ENCODE measurements at regions not wholly inside any gene's neighbourhood (a gene's known extent, or its start where the extent isn't known, plus 50 kb on each side); places are given as distances from the start of the nearest gene placed in this dataset.
"Not testable (repeated sequence)": the region's sequence is repeated elsewhere in the genome, so short reads cannot be mapped to it uniquely, and the experiment has no call there.

GRCh38 chr9:88596376-88596775 is 61.4 kb downstream of the NXNL2 start:
- Histone ChIP-seq H4K20me1 (no peaks in the 10 kb centered on the region), H3K27ac (peak overlapping the region in 3 of 11 experiments; percentile 9 to 21 (median 20); a peak in 2 of 22 replicates), H3K9me3 (replicated peaks in 1 of 11) (peaks cover 0 to 10% (median 0%) of the 10 kb centered on the region in 11 experiments; a peak in 5 of 22 replicates), H3K4me3 (no peak overlapping the region), H3K4me2 (peak overlapping the region; percentile 9 to 85 (median 64); a peak in 21 of 22 replicates), H3K9ac (no peak overlapping the region), H3K27me3 (no peaks in the 10 kb centered on the region), H3K4me1 (peaks cover 7 to 22% (median 16%) of the 10 kb centered on the region in 10 experiments; a peak in 18 of 20 replicates), H3K36me3 (no peaks in the 10 kb centered on the region)
- TF ChIP-seq Cebpa-rat (IDR thresholded peaks at IDR 0.05): no peak

GRCh38 chr9:88604836-88605511 is 70.0 kb downstream of the NXNL2 start:
- no peaks in the 10 kb centered on the region for H3K9me3 ChIP-seq (replicated peaks in 1 of 11)
- H4K20me1 ChIP-seq: no peaks in the 10 kb centered on the region
- H3K27me3 ChIP-seq: no peaks in the 10 kb centered on the region
- no peak for TF ChIP-seq Cebpa-rat (IDR thresholded peaks at IDR 0.05)
- no peak overlapping the region for H3K4me3 ChIP-seq
- no peak overlapping the region for H3K4me2 ChIP-seq
- no peaks in the 10 kb centered on the region for H3K36me3 ChIP-seq
- H3K9ac ChIP-seq: no peak overlapping the region
- H3K27ac ChIP-seq: no peak overlapping the region
- peaks cover 0 to 7% (median 0%) of the 10 kb centered on the region in 10 experiments; a peak in 2 of 20 replicates for H3K4me1 ChIP-seq

- H3K27ac ChIP-seq: no peak overlapping the region
- peak overlapping the region in 2 of 11 experiments; percentile 23 to 25; a peak in 2 of 22 replicates for H3K4me2 ChIP-seq
- no peak overlapping the region for H3K9ac ChIP-seq
- H3K36me3 ChIP-seq: no peaks in the 10 kb centered on the region
- H4K20me1 ChIP-seq: no peaks in the 10 kb centered on the region
- H3K4me3 ChIP-seq: no peak overlapping the region
- H3K9me3 ChIP-seq (replicated peaks in 1 of 11): 0 out of 22 replicates have a peak, but pooled peaks cover 0 to 3% (median 0%) of the 10 kb centered on the region in 11 experiments
- peaks cover 0 to 7% (median 0%) of the 10 kb centered on the region in 10 experiments; a peak in 2 of 20 replicates for H3K4me1 ChIP-seq
- H3K27me3 ChIP-seq: no peaks in the 10 kb centered on the region
- no peak for TF ChIP-seq Cebpa-rat (IDR thresholded peaks at IDR 0.05)
These were observed 70.8 kb downstream of the NXNL2 start for GRCh38 chr9:88605512-88606362.

GRCh38 chr9:88614359-88614758 is 79.4 kb downstream of the NXNL2 start:
- Histone ChIP-seq H3K4me2 (no peak overlapping the region), H3K4me3 (no peak overlapping the region), H3K36me3 (0 out of 22 replicates have a peak, but pooled peaks cover 0 to 3% (median 0%) of the 10 kb centered on the region in 11 experiments), H3K27ac (no peak overlapping the region), H3K4me1 (no peaks in the 10 kb centered on the region), H4K20me1 (no peaks in the 10 kb centered on the region), H3K27me3 (no peaks in the 10 kb centered on the region), H3K9ac (no peak overlapping the region), H3K9me3 (replicated peaks in 1 of 11) (peaks cover 41 to 62% (median 46%) of the 10 kb centered on the region in 11 experiments)
- no peak for TF ChIP-seq Cebpa-rat (IDR thresholded peaks at IDR 0.05)

- Histone ChIP-seq H3K27me3 (no peaks in the 10 kb centered on the region), H3K9me3 (replicated peaks in 1 of 11) (peaks cover 0 to 17% (median 13%) of the 10 kb centered on the region in 11 experiments; a peak in 17 of 22 replicates), H3K9ac (no peak overlapping the region), H3K36me3 (no peaks in the 10 kb centered on the region), H3K4me2 (no peak overlapping the region), H4K20me1 (no peaks in the 10 kb centered on the region), H3K27ac (no peak overlapping the region), H3K4me3 (no peak overlapping the region), H3K4me1 (no peaks in the 10 kb centered on the region)
- no peak for TF ChIP-seq Cebpa-rat (IDR thresholded peaks at IDR 0.05)
These were observed 88.7 kb downstream of the NXNL2 start for GRCh38 chr9:88623698-88624097.

GRCh38 chr9:88628114-88628513 is 93.1 kb downstream of the NXNL2 start:
- no peaks in the 10 kb centered on the region for H4K20me1 ChIP-seq
- H3K4me2 ChIP-seq: no peak overlapping the region
- no peaks in the 10 kb centered on the region for H3K4me1 ChIP-seq
- H3K9ac ChIP-seq: no peak overlapping the region
- H3K27ac ChIP-seq: no peak overlapping the region
- TF ChIP-seq Cebpa-rat (IDR thresholded peaks at IDR 0.05): no peak
- H3K27me3 ChIP-seq: no peaks in the 10 kb centered on the region
- no peaks in the 10 kb centered on the region for H3K36me3 ChIP-seq
- peaks cover 0 to 25% (median 19%) of the 10 kb centered on the region in 11 experiments; a peak in 17 of 22 replicates for H3K9me3 ChIP-seq (replicated peaks in 1 of 11)
- no peak overlapping the region for H3K4me3 ChIP-seq

- peaks cover 5 to 27% (median 23%) of the 10 kb centered on the region in 11 experiments; a peak in 20 of 22 replicates for H3K9me3 ChIP-seq (replicated peaks in 1 of 11)
- TF ChIP-seq Cebpa-rat (IDR thresholded peaks at IDR 0.05): no peak
These were observed 93.8 kb downstream of the NXNL2 start for GRCh38 chr9:88628811-88629210.

GRCh38 chr9:88630574-88630973 is 95.6 kb downstream of the NXNL2 start:
- H4K20me1 ChIP-seq, H3K4me1 ChIP-seq, H3K27ac ChIP-seq, H3K27me3 ChIP-seq, H3K4me2 ChIP-seq, H3K9ac ChIP-seq, H3K4me3 ChIP-seq, H3K36me3 ChIP-seq: not testable (repeated sequence)
- peaks cover 0 to 21% (median 18%) of the 10 kb centered on the region in 11 experiments; a peak in 16 of 22 replicates for H3K9me3 ChIP-seq (replicated peaks in 1 of 11)

More at GRCh38 chr9:88628811-88629210, 93.8 kb downstream of the NXNL2 start:
- no peaks in the 10 kb centered on the region for H3K4me1 ChIP-seq
- no peak overlapping the region for H3K9ac ChIP-seq
- H3K4me3 ChIP-seq: no peak overlapping the region
- H4K20me1 ChIP-seq: no peaks in the 10 kb centered on the region
- H3K27me3 ChIP-seq: no peaks in the 10 kb centered on the region
- H3K4me2 ChIP-seq: no peak overlapping the region
- no peaks in the 10 kb centered on the region for H3K36me3 ChIP-seq
- no peak overlapping the region for H3K27ac ChIP-seq

GRCh38 chr9:88635151-88635550 is 100.2 kb downstream of the NXNL2 start:
- no peak overlapping the region for H3K27ac ChIP-seq
- no peak for TF ChIP-seq Cebpa-rat (IDR thresholded peaks at IDR 0.05)
- H3K4me2 ChIP-seq: no peak overlapping the region
- no peak overlapping the region for H3K9ac ChIP-seq
- H3K4me1 ChIP-seq: no peaks in the 10 kb centered on the region
- H4K20me1 ChIP-seq: no peaks in the 10 kb centered on the region
- H3K9me3 ChIP-seq (replicated peaks in 1 of 11): peaks cover 8 to 46% (median 23%) of the 10 kb centered on the region in 11 experiments; a peak in 19 of 22 replicates
- H3K36me3 ChIP-seq: no peaks in the 10 kb centered on the region
- no peaks in the 10 kb centered on the region for H3K27me3 ChIP-seq
- H3K4me3 ChIP-seq: no peak overlapping the region
